SK-N-MC (cell line): ENCODE measurements at regions not wholly inside any gene's neighbourhood (a gene's known extent, or its start where the extent isn't known, plus 50 kb on each side); places are given as distances from the start of the nearest gene placed in this dataset.
A peak's percentile ranks its signal among the peaks of the same experiment; 100 is the strongest.

Experiments
- DNase-seq: peaks from one replicate; pipeline ENCODE4 v3.0.0-alpha.2; 2011; ENCODE audit warnings: low read depth, low spot score
- H3K27ac ChIP-seq: fragments of 200-600 bp; sonication (generic); 2 replicates; pipeline ENCODE4 v1.5.1; 2016; ENCODE audit warnings: mixed run types
- H3K36me3 ChIP-seq: fragments of 200-600 bp; sonication (generic); 2 replicates; pipeline ENCODE4 v1.6.1; 2017; ENCODE audit warnings: antibody characterized with exemption, low read length, mixed read lengths; ENCODE audit not compliant: insufficient read depth
- H3K4me3 ChIP-seq: fragments of 200-600 bp; sonication (generic); 2 replicates; pipeline ENCODE4 v1.5.1; 2016
- H3K9ac ChIP-seq: fragments of 200-600 bp; sonication (generic); 2 replicates; pipeline ENCODE4 v1.8.0; 2017; ENCODE audit warnings: mixed run types, mixed read lengths; ENCODE audit not compliant: insufficient read length
- H3K9me3 ChIP-seq: fragments of 200-600 bp; sonication (generic); 2 replicates; pipeline ENCODE4 v1.6.1; 2017; ENCODE audit warnings: low read depth, mild to moderate bottlenecking, antibody characterized with exemption, low read length, moderate library complexity, mixed read lengths
- EZH2 ChIP-seq: fragments of 200-600 bp; sonication (generic); IDR thresholded peaks from one replicate; pipeline ENCODE4 v1.6.1; 2017; ENCODE audit warnings: antibody characterized with exemption
- FOXP2 ChIP-seq: optimal IDR thresholded peaks from 2 replicates; pipeline ENCODE3; 2011; ENCODE audit warnings: mild to moderate bottlenecking, moderate library complexity; ENCODE audit not compliant: insufficient read depth; ENCODE audit errors: extremely low read length, control extremely low read depth
- POLR2AphosphoS5 ChIP-seq: IDR thresholded peaks from 2 replicates; pipeline ENCODE4 v1.6.1; 2012; ENCODE audit warnings: mild to moderate bottlenecking, low read depth, low read length, borderline replicate concordance

- TF ChIP-seq POLR2AphosphoS5 (no peak), FOXP2 (no peak), EZH2 (no peak)
- Histone ChIP-seq H3K27ac (no peak overlapping the region), H3K9ac (no peak overlapping the region), H3K36me3 (no peaks in the 10 kb centered on the region), H3K4me3 (no peak overlapping the region), H3K9me3 (no peaks in the 10 kb centered on the region)
- DNase-seq, result no peak
Observed at GRCh38 chrX:45322820-45323219, 122.1 kb upstream of the DIPK2B start.

GRCh38 chrX:45322382-45322781 is 121.7 kb upstream of the DIPK2B start:
- no peak overlapping the region for H3K27ac ChIP-seq
- no peak overlapping the region for H3K9ac ChIP-seq
- peak; percentile 8 for DNase-seq
- no peaks in the 10 kb centered on the region for H3K9me3 ChIP-seq
- H3K4me3 ChIP-seq, result no peak overlapping the region
- no peak for TF ChIP-seq POLR2AphosphoS5
- TF ChIP-seq EZH2, result no peak
- no peak for TF ChIP-seq FOXP2
- H3K36me3 ChIP-seq, result no peaks in the 10 kb centered on the region

- TF ChIP-seq FOXP2, result no peak
- TF ChIP-seq EZH2, result no peak
- no peak for TF ChIP-seq POLR2AphosphoS5
- Histone ChIP-seq H3K36me3 (no peaks in the 10 kb centered on the region), H3K4me3 (no peak overlapping the region), H3K9ac (no peak overlapping the region), H3K27ac (no peak overlapping the region), H3K9me3 (no peaks in the 10 kb centered on the region)
- DNase-seq, result no peak
Observed at GRCh38 chrX:45320191-45320590, 119.5 kb upstream of the DIPK2B start.

GRCh38 chrX:45309801-45310200 is 109.1 kb upstream of the DIPK2B start:
- H3K36me3 ChIP-seq, result no peaks in the 10 kb centered on the region
- H3K9me3 ChIP-seq, result no peaks in the 10 kb centered on the region
- H3K27ac ChIP-seq, result no peak overlapping the region
- no peak overlapping the region for H3K4me3 ChIP-seq
- no peak for DNase-seq
- no peak for TF ChIP-seq POLR2AphosphoS5
- no peak for TF ChIP-seq EZH2
- TF ChIP-seq FOXP2, result no peak
- no peak overlapping the region for H3K9ac ChIP-seq

- no peak for DNase-seq
- no peaks in the 10 kb centered on the region for H3K36me3 ChIP-seq
Observed at GRCh38 chrX:45309096-45309495, 108.4 kb upstream of the DIPK2B start.

GRCh38 chrX:45306794-45307193 is 106.1 kb upstream of the DIPK2B start:
- Histone ChIP-seq H3K9me3 (no peaks in the 10 kb centered on the region), H3K27ac (no peak overlapping the region), H3K36me3 (no peaks in the 10 kb centered on the region), H3K9ac (no peak overlapping the region), H3K4me3 (no peak overlapping the region)
- TF ChIP-seq FOXP2 (no peak), EZH2 (no peak), POLR2AphosphoS5 (no peak)
- DNase-seq, result no peak

More at GRCh38 chrX:45309096-45309495, 108.4 kb upstream of the DIPK2B start:
- no peak for TF ChIP-seq EZH2
- no peak for TF ChIP-seq POLR2AphosphoS5
- no peak for TF ChIP-seq FOXP2
- no peaks in the 10 kb centered on the region for H3K9me3 ChIP-seq
- H3K27ac ChIP-seq, result no peak overlapping the region
- no peak overlapping the region for H3K4me3 ChIP-seq
- H3K9ac ChIP-seq, result no peak overlapping the region

GRCh38 chrX:45300638-45301037 is 100.0 kb upstream of the DIPK2B start:
- H3K4me3 ChIP-seq, result no peak overlapping the region
- H3K27ac ChIP-seq, result no peak overlapping the region
- DNase-seq, result no peak

GRCh38 chrX:45295259-45295986 is 94.7 kb upstream of the DIPK2B start:
- TF ChIP-seq FOXP2, result no peak
- no peak for TF ChIP-seq POLR2AphosphoS5
- TF ChIP-seq EZH2, result no peak
- no peak overlapping the region for H3K9ac ChIP-seq
- H3K27ac ChIP-seq, result no peak overlapping the region
- no peaks in the 10 kb centered on the region for H3K9me3 ChIP-seq
- no peak overlapping the region for H3K4me3 ChIP-seq
- H3K36me3 ChIP-seq, result no peaks in the 10 kb centered on the region
- no peak for DNase-seq

More at GRCh38 chrX:45300638-45301037, 100.0 kb upstream of the DIPK2B start:
- TF ChIP-seq EZH2, result no peak
- no peak for TF ChIP-seq FOXP2
- TF ChIP-seq POLR2AphosphoS5, result no peak
- Histone ChIP-seq H3K9me3 (no peaks in the 10 kb centered on the region), H3K36me3 (no peaks in the 10 kb centered on the region), H3K9ac (no peak overlapping the region)

GRCh38 chrX:45274576-45274975 is 73.9 kb upstream of the DIPK2B start:
- Histone ChIP-seq H3K9me3 (no peaks in the 10 kb centered on the region), H3K27ac (no peak overlapping the region), H3K36me3 (no peaks in the 10 kb centered on the region), H3K9ac (no peak overlapping the region), H3K4me3 (no peak overlapping the region)
- TF ChIP-seq POLR2AphosphoS5, result no peak
- no peak for TF ChIP-seq FOXP2
- TF ChIP-seq EZH2, result no peak
- DNase-seq, result no peak
